MG63 (cell line): ENCODE measurements at regions not wholly inside any gene's neighbourhood (a gene's known extent, or its start where the extent isn't known, plus 50 kb on each side); places are given as distances from the start of the nearest gene placed in this dataset.
A peak's percentile ranks its signal among the peaks of the same experiment; 100 is the strongest.

Experiments
- DNase-seq: peaks from one replicate; pipeline ENCODE4 v3.0.0-alpha.2; 2020
- H3K27me3 ChIP-seq: fragments of 250-450 bp; sonication (Bioruptor Pico); 2 replicates; pipeline ENCODE4 v1.5.1; 2020; ENCODE audit warnings: mild to moderate bottlenecking, moderate library complexity
- H3K36me3 ChIP-seq: fragments of 250-450 bp; sonication (Bioruptor Pico); 2 replicates; pipeline ENCODE4 v1.5.1; 2020; ENCODE audit warnings: mild to moderate bottlenecking, moderate library complexity
- H3K4me3 ChIP-seq: fragments of 250-450 bp; sonication (Bioruptor Pico); 2 replicates; pipeline ENCODE4 v1.5.1; 2020; ENCODE audit warnings: mild to moderate bottlenecking, moderate library complexity
- H3K9me3 ChIP-seq: fragments of 250-450 bp; sonication (Bioruptor Pico); 2 replicates; pipeline ENCODE4 v1.5.1; 2020; ENCODE audit warnings: mild to moderate bottlenecking, moderate library complexity

GRCh38 chr6:128754658-128755256 lies 128.2 kb upstream of the LAMA2 start:
- DNase-seq = no peak
- Histone ChIP-seq H3K9me3 (no peaks in the 10 kb centered on the region), H3K27me3 (no peaks in the 10 kb centered on the region), H3K4me3 (no peak overlapping the region), H3K36me3 (no peaks in the 10 kb centered on the region)

GRCh38 chr6:128743974-128744765 lies 138.8 kb upstream of the LAMA2 start:
- Histone ChIP-seq H3K27me3 (no peaks in the 10 kb centered on the region), H3K9me3 (no peaks in the 10 kb centered on the region), H3K4me3 (no peak overlapping the region), H3K36me3 (no peaks in the 10 kb centered on the region)
- DNase-seq = no peak

GRCh38 chr6:128742900-128743299 lies 140.0 kb upstream of the LAMA2 start:
- Histone ChIP-seq H3K36me3 (no peaks in the 10 kb centered on the region), H3K27me3 (no peaks in the 10 kb centered on the region), H3K9me3 (no peaks in the 10 kb centered on the region), H3K4me3 (no peak overlapping the region)
- DNase-seq = no peak

GRCh38 chr6:128740951-128741350 lies 142.0 kb upstream of the LAMA2 start:
- Histone ChIP-seq H3K9me3 (no peaks in the 10 kb centered on the region), H3K27me3 (no peaks in the 10 kb centered on the region), H3K4me3 (no peak overlapping the region), H3K36me3 (no peaks in the 10 kb centered on the region)
- no peak for DNase-seq

- no peak for DNase-seq
- no peaks in the 10 kb centered on the region for H3K9me3 ChIP-seq
- H3K27me3 ChIP-seq = no peaks in the 10 kb centered on the region
- H3K4me3 ChIP-seq = no peak overlapping the region
- no peaks in the 10 kb centered on the region for H3K36me3 ChIP-seq
These were observed 143.8 kb upstream of the LAMA2 start for GRCh38 chr6:128739112-128739511.

- Histone ChIP-seq H3K4me3 (no peak overlapping the region), H3K9me3 (no peaks in the 10 kb centered on the region), H3K27me3 (no peaks in the 10 kb centered on the region), H3K36me3 (no peaks in the 10 kb centered on the region)
- no peak for DNase-seq
These were observed 144.8 kb upstream of the LAMA2 start for GRCh38 chr6:128738112-128738511.

- DNase-seq = no peak
- no peaks in the 10 kb centered on the region for H3K36me3 ChIP-seq
- H3K9me3 ChIP-seq = no peaks in the 10 kb centered on the region
- no peak overlapping the region for H3K4me3 ChIP-seq
- H3K27me3 ChIP-seq = no peaks in the 10 kb centered on the region
These were observed 146.2 kb upstream of the LAMA2 start for GRCh38 chr6:128736780-128737179.

GRCh38 chr6:128731249-128732165 lies 151.4 kb upstream of the LAMA2 start:
- no peak overlapping the region for H3K4me3 ChIP-seq
- no peaks in the 10 kb centered on the region for H3K36me3 ChIP-seq
- DNase-seq = peak; percentile 3
- H3K27me3 ChIP-seq = no peaks in the 10 kb centered on the region
- no peaks in the 10 kb centered on the region for H3K9me3 ChIP-seq

GRCh38 chr6:128727500-128727899 lies 155.4 kb upstream of the LAMA2 start:
- DNase-seq = no peak
- Histone ChIP-seq H3K27me3 (no peaks in the 10 kb centered on the region), H3K36me3 (no peaks in the 10 kb centered on the region), H3K9me3 (no peaks in the 10 kb centered on the region), H3K4me3 (no peak overlapping the region)

- Histone ChIP-seq H3K27me3 (no peaks in the 10 kb centered on the region), H3K9me3 (no peaks in the 10 kb centered on the region), H3K4me3 (no peak overlapping the region), H3K36me3 (no peaks in the 10 kb centered on the region)
- no peak for DNase-seq
These were observed 157.4 kb upstream of the LAMA2 start for GRCh38 chr6:128725271-128726233.

- Histone ChIP-seq H3K36me3 (no peaks in the 10 kb centered on the region), H3K4me3 (no peak overlapping the region), H3K9me3 (no peaks in the 10 kb centered on the region), H3K27me3 (no peaks in the 10 kb centered on the region)
- DNase-seq = no peak
These were observed 158.2 kb upstream of the LAMA2 start for GRCh38 chr6:128724738-128725137.

GRCh38 chr6:128723667-128724066 lies 159.3 kb upstream of the LAMA2 start:
- no peaks in the 10 kb centered on the region for H3K27me3 ChIP-seq
- no peaks in the 10 kb centered on the region for H3K36me3 ChIP-seq
- no peaks in the 10 kb centered on the region for H3K9me3 ChIP-seq
- H3K4me3 ChIP-seq = no peak overlapping the region
- no peak for DNase-seq

- Histone ChIP-seq H3K36me3 (no peaks in the 10 kb centered on the region), H3K4me3 (no peak overlapping the region), H3K9me3 (no peaks in the 10 kb centered on the region), H3K27me3 (no peaks in the 10 kb centered on the region)
- DNase-seq = no peak
These were observed 162.0 kb upstream of the LAMA2 start for GRCh38 chr6:128720891-128721290.

- no peaks in the 10 kb centered on the region for H3K9me3 ChIP-seq
- no peaks in the 10 kb centered on the region for H3K36me3 ChIP-seq
- no peaks in the 10 kb centered on the region for H3K27me3 ChIP-seq
- H3K4me3 ChIP-seq = no peak overlapping the region
- no peak for DNase-seq
These were observed 163.2 kb upstream of the LAMA2 start for GRCh38 chr6:128719786-128720185.

- no peak for DNase-seq
- Histone ChIP-seq H3K36me3 (no peaks in the 10 kb centered on the region), H3K27me3 (no peaks in the 10 kb centered on the region), H3K4me3 (no peak overlapping the region), H3K9me3 (peaks cover 4% of the 10 kb centered on the region; the same call in 1 of the 2 replicates)
These were observed 169.5 kb upstream of the LAMA2 start for GRCh38 chr6:128713461-128713860.

- DNase-seq = no peak
- no peaks in the 10 kb centered on the region for H3K27me3 ChIP-seq
These were observed 170.0 kb upstream of the LAMA2 start for GRCh38 chr6:128712898-128713297.

More at GRCh38 chr6:128712898-128713297, 170.0 kb upstream of the LAMA2 start:
- Histone ChIP-seq H3K36me3 (no peaks in the 10 kb centered on the region), H3K9me3 (peaks cover 4% of the 10 kb centered on the region; the same call in 1 of the 2 replicates), H3K4me3 (no peak overlapping the region)
